ENCODE measurements at regions not wholly inside any gene's neighbourhood (a gene's known extent, or its start where the extent isn't known, plus 50 kb on each side); places are given as distances from the start of the nearest gene placed in this dataset.

DNA sequence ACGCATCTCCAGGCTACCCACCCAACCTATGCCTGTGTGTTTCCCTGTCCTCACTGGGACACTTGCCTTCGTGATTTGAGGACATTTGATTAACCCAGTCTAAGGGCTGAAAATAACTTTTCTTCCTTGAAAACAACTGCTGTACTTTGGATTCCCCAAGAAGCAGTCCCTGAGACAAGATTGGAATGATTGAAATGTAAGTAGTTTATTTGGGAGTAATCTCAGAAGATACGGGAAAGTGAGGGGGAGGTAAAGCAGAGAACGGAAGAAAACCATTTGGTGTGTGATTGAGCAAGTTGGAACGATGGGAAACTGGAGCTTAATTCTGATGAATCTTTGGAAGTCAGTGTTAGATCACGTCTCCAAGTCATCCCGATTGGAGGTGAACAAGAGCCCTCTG lies 143.8 kb upstream of the LMCD1 start:
- intact Hi-C loops (cut with DNase I) = no loop called here
- no peak for ATAC-seq
- no peak for DNase-seq

DNA sequence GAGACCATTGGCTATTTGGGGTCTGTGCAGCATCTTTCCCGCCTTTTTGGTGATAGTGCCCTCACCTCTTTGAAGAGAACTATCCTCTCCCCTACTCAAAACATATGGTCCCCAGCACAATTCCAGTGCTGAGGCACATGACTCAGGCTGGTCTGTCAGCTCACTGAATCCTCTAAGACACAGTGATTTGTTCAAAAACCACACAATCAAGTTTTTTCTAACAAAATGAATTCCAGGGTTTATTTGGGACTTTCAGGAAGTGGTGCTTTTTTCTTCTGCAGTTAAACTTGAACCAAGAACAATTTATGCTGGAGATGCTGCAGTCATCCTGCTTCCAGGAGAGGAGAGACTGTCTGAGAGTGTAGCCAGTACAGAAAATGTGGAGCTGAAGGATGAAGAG lies 142.5 kb upstream of the LMCD1 start:
- intact Hi-C loops (cut with DNase I) = no loop called here

DNA sequence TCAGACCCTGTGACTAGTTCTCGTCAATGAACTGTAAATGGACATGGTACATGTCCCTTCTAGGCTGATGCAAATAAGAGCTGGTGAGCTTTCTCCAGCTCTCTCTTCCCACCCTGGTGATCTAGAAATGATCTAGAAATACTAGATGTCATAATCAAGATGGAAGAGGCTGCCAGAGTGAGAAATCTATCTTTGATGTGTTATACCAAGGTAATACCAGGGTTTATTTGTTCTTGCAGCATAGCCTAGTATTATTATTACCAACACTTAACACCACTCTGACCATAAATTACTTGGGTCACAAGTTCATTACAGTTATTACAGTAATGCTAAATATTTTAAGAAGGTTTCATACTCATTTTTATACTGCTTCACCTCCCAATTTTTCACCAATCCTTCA lies 138.4 kb upstream of the LMCD1 start:
- DNase-seq (no peak), ATAC-seq (no peak)
- intact Hi-C loops (cut with DNase I) = no loop called here

More for the DNA sequence above, 142.5 kb upstream of the LMCD1 start:
- ATAC-seq (no peak), DNase-seq (no peak)

DNA sequence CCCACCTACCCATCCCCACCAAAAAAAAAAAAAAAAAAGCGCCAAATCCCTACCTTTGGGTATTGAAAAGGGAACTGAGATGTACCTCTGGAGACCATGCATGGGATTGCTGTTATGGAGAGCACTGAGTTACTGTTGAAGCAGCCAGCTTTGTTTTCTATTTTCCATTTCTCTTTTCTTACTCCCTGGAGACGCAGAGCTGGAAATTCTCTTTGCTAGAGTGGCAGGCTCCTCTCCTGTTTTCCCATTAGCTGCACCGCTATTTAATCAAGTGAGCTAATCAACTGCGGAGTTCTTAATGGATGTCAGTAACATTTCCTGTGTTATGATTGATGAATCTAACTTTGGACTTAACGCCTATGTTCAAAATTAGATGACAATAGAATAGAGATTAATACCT lies 136.1 kb upstream of the LMCD1 start:
- intact Hi-C loops (cut with DNase I) = no loop called here
- DNase-seq (no peak), ATAC-seq (no peak)

DNA sequence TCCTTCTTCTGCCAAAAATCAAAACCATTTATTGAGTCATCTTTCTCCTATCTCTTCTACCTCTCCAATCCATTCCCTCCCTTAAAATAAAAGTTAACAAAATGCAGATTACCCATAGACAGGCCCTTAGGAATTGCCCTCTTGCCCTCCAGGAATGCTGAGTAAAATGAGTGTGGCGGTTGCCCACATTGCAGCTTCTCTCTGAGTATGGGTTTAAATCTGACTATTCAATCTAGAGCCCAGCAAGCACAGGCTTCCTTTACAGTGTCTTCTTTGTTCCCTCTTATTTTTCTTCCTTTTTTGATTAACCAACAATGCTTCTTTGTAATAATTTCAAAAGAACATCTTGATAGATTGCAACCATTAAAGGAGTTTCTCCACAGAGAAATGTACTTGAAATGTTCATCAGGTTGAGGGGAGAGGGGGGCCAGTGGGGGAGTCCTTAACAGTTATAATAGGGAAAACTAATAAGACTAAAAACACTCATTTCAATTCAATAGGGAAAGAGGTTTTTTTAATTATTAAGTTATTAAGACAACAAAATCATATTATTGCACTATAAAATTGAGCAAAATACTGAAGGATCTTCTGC lies 135.3 kb upstream of the LMCD1 start:
- DNase-seq (no peak), ATAC-seq (peak in 1 of 2 donors; percentile 74)
- intact Hi-C loops (cut with DNase I) = no loop called here

DNA sequence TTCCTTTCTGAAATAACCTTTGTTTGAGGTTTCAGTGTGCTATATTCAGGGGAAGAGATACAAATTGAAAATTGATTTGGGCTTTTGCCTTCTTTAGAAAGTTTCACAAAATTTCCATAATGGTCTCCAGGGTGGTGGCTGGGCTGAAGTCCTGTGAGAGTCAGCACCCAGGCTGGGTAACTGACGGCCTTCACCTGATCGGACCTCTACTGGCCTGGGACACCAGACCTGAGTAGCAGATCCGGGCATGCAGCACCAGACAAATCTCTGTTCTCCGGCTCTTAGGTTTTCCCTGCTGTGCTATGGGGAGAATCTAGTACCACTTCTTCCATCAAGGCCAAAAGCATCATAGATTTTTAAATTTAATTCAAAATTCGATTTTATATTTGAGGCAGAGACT lies 133.0 kb upstream of the LMCD1 start:
- DNase-seq (no peak), ATAC-seq (no peak)
- intact Hi-C loops (cut with DNase I) = no loop called here

DNA sequence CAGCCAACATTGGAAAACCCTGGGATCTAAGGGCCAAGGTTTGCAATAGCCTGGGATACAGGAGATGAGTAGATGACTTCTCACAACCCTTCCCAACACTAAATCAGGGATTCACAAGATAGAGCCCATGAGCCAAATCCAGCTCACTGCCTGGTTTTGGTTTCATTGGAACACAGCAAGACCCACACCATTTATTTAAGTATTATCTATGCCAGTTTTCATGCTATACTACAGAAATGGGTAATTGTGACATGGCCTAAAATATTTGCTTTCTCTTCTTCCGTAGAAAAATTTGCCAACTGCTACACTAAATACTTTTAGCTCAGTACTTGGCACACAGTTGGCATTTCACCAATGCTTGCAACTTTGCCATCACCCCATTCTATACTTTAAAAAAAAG lies 132.0 kb upstream of the LMCD1 start:
- DNase-seq (no peak), ATAC-seq (no peak)
- intact Hi-C loops (cut with DNase I) = no loop called here

DNA sequence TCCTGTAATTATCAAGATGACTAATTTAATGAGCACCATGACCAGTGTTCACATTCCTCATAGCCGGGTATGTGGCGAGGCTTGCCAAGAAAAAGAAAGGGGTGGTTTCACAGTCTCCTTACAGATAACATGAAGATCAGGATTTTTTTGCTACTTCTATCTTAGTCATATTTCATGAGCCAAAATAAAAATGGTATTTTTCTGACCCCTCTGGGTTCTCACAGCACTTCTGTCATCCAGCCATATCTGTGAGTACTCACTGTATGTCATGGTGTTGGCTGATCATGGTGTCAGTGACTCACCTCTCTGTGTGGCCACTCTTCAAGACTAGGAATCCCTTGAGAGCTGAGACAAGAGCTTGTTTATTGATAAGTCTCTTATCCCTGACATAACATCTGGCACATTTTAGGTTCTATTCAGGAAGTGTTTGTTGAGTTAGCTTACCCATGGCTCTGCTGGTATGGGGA lies 130.5 kb upstream of the LMCD1 start:
- intact Hi-C loops (cut with DNase I) = no loop called here
- DNase-seq = peak; percentile 30
- ATAC-seq = peak; percentile 85 to 98

DNA sequence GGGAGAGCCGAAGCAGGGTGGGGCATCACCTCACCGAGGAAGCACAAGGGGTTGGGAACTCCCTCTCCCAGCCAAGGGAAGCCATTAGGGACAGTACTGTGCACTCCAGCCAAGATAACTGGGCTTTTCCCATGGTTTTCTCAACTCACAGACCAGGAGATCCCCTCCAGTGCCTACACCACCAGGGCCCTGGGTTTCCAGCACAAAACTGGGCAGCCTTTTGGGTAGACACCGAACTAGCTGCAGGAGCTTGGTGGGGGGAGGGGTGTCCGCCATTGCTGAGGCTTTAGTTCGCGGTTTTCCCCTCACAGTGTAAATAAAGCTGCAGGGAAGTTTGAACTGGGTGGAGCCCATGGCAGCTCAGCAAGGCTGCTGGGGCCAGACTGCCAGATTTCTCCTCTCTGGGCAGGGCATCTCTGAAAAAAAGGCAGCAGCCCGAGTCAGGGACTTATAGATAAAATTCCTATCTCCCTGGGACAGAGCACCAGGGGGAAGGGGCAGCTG lies 129.6 kb upstream of the LMCD1 start:
- ATAC-seq (peak in 1 of 2 donors; percentile 43), DNase-seq (no peak)
- intact Hi-C loops (cut with DNase I) = no loop called here

DNA sequence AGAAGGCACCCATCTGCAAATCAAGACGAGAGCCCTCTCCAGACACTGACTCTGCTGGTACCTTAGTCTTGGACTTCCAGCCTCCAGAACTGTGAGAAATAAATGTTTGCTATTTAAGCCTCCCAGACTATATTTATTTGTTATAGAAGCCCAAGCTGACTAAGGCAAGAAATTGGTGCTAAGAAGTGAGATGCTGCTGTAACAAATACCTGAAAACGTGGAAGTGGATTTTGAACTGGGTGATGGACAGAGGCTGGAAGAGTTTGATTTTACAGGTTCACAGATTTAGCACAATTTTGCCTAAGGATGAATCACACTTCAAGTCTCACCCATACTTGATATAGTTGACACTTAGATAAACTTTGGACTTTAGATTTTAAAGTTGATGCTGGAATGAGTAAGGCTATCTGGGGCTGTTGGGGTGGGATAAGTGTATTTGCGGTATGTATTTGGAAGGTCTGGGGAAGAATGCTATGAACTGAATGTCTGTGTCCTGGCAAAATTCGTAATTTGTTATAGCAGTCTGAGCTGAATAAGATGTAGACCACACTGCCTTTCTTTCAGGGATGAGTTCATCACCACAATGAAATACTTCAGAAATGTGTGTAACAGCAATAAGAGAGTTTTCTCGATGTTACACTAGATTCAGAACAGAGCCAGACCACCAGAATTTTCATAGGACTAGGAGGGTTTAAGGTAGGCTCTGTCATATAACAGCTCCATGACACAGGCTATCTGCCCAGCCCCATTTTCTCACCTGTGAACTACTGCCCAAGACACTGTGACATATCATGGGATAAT lies 120.5 kb upstream of the LMCD1 start:
- intact Hi-C loops (cut with DNase I) = no loop called here
- ATAC-seq (no peak), DNase-seq (no peak)

DNA sequence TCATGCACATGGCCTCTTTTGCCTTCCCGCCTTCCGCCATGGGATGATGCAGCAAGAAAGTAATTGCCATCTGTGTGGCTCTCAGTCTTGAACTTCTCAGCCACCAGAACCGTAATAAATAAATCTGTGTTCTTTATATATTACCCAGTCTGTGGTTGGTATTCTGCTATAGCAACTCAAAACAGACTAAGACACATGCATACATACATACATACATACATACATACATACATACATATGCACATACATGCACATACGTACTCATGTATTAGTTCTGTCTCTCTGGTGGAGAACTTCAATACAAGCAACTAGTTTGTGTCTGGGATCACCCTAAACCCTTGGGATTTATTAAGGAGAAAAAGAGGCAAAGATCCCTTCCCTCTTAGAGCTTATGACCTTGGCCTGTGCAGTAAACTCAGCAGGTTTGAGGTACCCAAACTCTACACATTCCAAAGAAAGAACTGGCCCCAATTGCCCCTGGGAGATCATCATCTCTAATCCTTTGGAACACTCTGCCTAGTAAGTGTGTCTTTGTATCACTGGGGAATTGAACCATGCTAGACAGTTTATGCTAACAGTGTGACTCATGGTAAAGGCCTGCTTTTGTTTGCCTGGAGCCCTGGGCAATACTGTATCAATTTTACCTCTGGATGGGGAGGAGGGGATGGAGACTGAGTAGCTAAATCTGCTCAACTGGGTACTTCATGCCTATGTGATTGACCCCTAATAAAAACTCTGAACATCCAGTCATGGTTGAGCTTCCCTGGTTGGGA lies 115.6 kb upstream of the LMCD1 start:
- no peak for ATAC-seq
- intact Hi-C loops (cut with DNase I) = no loop called here

DNA sequence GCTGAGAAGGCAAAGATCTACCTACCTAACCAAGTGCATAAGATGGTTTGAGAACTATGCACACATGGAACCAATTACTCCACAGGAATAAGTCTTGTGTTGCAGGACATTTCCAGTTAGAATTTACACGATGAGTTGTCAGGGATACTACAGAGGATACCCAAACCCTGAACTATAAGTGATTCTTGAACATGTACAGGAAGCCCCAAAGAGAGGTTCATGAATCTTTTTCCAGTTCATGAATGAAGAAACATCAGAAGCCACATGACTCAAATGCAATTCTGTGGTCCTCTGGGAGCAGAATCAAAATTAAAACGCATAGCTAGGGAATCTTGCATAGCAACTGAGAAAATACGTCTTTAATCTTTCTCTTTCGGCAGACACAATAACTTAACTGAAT lies 114.1 kb upstream of the LMCD1 start:
- no peak for DNase-seq
- ATAC-seq = no peak
- intact Hi-C loops (cut with DNase I) = no loop called here

More for the DNA sequence above, 115.6 kb upstream of the LMCD1 start:
- no peak for DNase-seq

DNA sequence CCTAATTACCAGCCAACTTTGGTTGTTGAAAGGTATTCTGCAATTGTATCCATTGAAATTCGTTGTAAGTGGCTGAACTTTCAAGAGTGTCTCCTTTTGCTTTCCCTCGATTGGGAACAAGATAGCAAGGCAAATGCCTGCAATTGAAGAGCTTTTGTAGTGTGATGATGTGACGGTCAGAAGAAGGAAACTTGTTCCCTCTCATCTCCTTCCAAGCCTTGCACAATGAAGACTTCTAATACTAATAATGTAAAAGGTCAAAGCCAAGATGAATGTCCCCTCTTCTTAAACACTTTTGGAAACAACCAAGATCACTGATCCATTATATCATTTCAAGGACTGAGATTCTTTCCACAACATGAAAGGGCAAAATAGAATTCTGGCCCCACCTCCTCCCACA lies 101.9 kb upstream of the LMCD1 start:
- DNase-seq (no peak), ATAC-seq (no peak)

DNA sequence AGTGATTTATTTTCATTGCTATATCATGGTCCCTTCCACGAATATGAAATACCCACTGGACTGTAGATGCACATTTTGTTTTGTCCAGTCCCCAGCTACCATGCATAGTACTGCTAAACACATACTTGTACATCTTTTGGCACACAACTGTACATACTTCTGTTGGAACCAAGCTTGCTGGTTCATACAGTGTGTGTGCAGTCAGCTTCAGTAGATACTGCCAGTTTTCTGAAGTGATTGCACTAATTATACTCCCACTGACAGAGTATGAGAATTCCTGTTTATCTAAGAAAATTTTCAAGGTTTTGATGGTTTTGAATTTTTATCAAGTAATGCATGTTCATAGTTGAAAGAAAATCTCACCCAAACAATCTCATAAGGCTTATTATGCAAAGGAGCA lies 100.7 kb upstream of the LMCD1 start:
- no peak for ATAC-seq

More for the DNA sequence above, 101.9 kb upstream of the LMCD1 start:
- intact Hi-C loops (cut with DNase I) = no loop called here

DNA sequence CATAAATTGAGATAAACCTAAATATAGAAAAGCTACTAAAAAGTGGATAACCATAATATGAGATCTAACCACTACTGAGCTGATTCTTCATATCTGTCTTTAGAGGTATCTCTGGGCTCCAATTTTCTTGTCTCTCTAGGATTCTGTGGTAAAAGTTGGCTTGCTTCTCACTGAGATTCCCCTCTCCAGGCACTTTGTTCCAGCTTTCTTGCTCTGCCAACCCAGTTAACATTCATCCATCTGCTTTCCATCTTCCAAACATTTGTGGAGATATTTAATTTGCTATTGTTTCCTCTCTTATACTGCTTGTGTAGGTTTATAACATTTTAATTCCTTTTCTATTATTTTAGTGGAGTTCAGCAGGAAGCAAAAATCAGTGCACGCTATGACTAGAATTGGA lies 97.6 kb upstream of the LMCD1 start:
- DNase-seq = no peak
- intact Hi-C loops (cut with DNase I) = no loop called here
- ATAC-seq = no peak

More for the DNA sequence above, 100.7 kb upstream of the LMCD1 start:
- intact Hi-C loops (cut with DNase I) = no loop called here
- DNase-seq = no peak

DNA sequence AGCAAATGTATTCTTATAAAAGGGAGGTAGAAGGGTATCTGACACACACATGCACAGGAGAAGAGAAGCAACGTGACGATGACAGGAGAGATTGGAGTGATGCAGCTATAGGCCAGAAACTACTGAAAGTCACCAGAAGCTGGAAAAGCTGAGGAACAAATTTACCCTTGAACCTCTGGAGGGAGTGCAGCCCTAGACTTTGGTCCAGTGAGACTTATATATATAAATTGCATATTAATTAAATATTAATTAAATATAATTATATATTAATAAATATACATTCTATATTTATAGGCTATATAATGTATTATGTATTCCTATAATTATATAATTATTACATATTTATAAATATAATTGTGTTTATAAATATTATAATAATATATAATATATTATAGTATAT lies 96.5 kb upstream of the LMCD1 start:
- intact Hi-C loops (cut with DNase I) = no loop called here
- no peak for ATAC-seq

DNA sequence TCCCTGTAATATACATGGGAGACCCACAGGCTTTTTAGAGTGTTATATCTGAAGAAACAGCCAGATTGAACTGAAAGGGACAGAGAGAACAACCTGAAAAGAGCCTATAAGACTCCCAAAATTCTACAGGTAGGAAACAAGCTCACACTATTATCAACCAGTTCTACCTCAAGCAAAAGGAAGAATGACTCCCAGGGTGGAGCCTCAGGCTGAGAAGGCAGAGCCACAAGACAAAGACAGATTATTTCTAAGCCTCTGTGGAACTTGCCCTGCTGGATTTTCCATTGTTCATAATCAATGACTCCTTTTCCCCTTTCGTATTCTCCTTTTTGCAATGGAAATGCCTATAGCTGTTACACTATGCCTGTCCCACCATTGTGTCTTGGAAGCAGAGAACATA lies 95.1 kb upstream of the LMCD1 start:
- intact Hi-C loops (cut with DNase I) = no loop called here
- ATAC-seq (no peak), DNase-seq (no peak)

More for the DNA sequence above, 96.5 kb upstream of the LMCD1 start:
- no peak for DNase-seq

DNA sequence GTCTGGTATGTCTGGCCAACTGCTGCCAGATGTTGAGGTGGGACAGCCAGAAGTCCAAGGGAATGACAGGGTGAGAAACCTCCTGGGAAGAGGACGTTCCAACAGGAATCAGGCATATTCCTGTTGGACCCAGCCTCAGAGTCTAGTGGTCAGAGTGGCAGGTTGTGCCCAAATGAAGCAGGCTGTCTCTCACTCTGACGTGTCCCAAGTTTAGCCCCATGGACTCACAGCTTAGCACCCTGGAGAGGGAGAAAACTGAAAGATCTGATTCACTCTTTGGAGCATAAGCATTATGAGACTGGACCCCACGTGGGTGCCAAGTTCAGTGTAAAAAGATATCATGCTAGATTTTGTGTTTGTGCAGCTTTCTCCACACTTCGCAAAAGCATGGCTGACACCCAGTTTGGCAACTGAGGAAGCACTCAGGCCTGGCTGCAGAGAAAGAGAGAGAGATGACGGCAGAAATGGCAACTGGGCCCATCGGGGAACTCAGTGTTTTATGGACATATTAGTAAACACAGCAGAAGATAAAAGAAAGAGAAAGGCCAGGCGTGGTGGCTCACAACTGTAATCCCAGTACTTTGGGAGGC lies 88.2 kb upstream of the LMCD1 start:
- intact Hi-C loops (cut with DNase I) = loop anchor here in 1 of 2 donors (10.0 kb wide), 1 partner anchor 89 kb away; no protein-coding TSS in a partner anchor
- ATAC-seq = peak in 1 of 2 donors; percentile 60

DNA sequence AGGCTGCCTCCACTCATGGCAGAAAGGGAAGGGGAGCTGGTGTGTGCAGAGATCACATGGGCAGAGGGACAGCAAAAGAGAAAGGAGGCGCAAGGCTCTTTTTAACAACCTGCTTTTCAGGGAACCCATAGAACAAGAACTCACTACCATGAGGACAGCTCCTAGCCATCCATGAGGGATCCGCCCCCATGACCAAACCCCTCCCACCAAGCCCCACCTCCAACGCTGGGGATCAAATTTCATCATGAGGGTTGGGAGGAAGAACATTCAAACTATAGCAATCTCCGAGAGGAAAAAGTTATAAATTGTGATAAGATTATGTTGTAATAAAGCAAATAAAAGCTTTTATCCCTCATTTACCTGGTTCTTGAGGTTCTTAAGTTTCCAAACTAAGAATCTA lies 84.7 kb upstream of the LMCD1 start:
- ATAC-seq (peak in 1 of 2 donors; percentile 56), DNase-seq (peak; percentile 30)
- intact Hi-C loops (cut with DNase I) = loop anchor here in 1 of 2 donors (10.0 kb wide), 1 partner anchor 92 kb away; no protein-coding TSS in a partner anchor

More for the DNA sequence above, 88.2 kb upstream of the LMCD1 start:
- peak; percentile 25 for DNase-seq

Measured in left cardiac atrium (tissue), 4 donors.